Neural cell (in vitro differentiated cells): ENCODE measurements at regions not wholly inside any gene's neighbourhood (a gene's known extent, or its start where the extent isn't known, plus 50 kb on each side); places are given as distances from the start of the nearest gene placed in this dataset.

Experiments used
- H2AFZ ChIP-seq: fragments of 200-600, 300-800 bp; sonication (generic), shearing (Covaris generic); 2 replicates; pipeline ENCODE4 v1.6.0; 2014; ENCODE audit warnings: low read depth, mild to moderate bottlenecking, antibody characterized with exemption, low read length, moderate library complexity
- H3F3A ChIP-seq: fragments of 200-600 bp; shearing (Covaris generic); 2 replicates; pipeline ENCODE4 v1.6.1; 2016; ENCODE audit warnings: mild to moderate bottlenecking, moderate library complexity, mixed read lengths, antibody characterized with exemption, low read length; ENCODE audit not compliant: insufficient read depth, poor library complexity, severe bottlenecking
- H3K27ac ChIP-seq: fragments of 200-600, 300-800 bp; sonication (generic), shearing (Covaris generic); 2 replicates; pipeline ENCODE4 v1.5.1; 2014; ENCODE audit warnings: mild to moderate bottlenecking, low read length, moderate library complexity
- H3K27me3 ChIP-seq: fragments of 300-800, 200-600 bp; sonication (generic), shearing (Covaris generic); 2 replicates; pipeline ENCODE4 v1.6.0; 2014; ENCODE audit warnings: mild to moderate bottlenecking, low read depth, low read length, moderate library complexity; ENCODE audit not compliant: insufficient read depth
- H3K36me3 ChIP-seq: fragments of 300-800, 200-600 bp; sonication (generic), shearing (Covaris generic); 2 replicates; pipeline ENCODE4 v1.5.1; 2014; ENCODE audit warnings: mild to moderate bottlenecking, antibody characterized with exemption, low read length, moderate library complexity; ENCODE audit not compliant: insufficient read depth
- H3K4me2 ChIP-seq: fragments of 300-800, 200-600 bp; sonication (generic), shearing (Covaris generic); 2 replicates; pipeline ENCODE4 v1.6.0; 2014; ENCODE audit warnings: mild to moderate bottlenecking, low read length
- H3K4me3 ChIP-seq: fragments of 300-800, 200-600 bp; sonication (generic), shearing (Covaris generic); 2 replicates; pipeline ENCODE4 v1.5.1; 2014; ENCODE audit warnings: mild to moderate bottlenecking, low read length, moderate library complexity
- H3K79me2 ChIP-seq: fragments of 200-600 bp; shearing (Covaris generic); replicated peaks from 2 replicates; pipeline ENCODE4 v1.6.0; 2014; ENCODE audit warnings: mild to moderate bottlenecking, low read length, moderate library complexity; ENCODE audit not compliant: insufficient read depth
- H3K9ac ChIP-seq: fragments of 300-800, 200-600 bp; sonication (generic), shearing (Covaris generic); 2 replicates; pipeline ENCODE4 v1.6.1; 2016; ENCODE audit warnings: mild to moderate bottlenecking, low read length, mixed read lengths
- H3K9me2 ChIP-seq: fragments of 200-600 bp; shearing (Covaris generic); 2 replicates; pipeline ENCODE4 v1.6.1; 2016; ENCODE audit warnings: mild to moderate bottlenecking, low read length, mixed read lengths; ENCODE audit not compliant: insufficient read depth
- H3K9me3 ChIP-seq: fragments of 200-600, 300-800 bp; sonication (generic), shearing (Covaris generic); 2 replicates; pipeline ENCODE4 v1.6.1; 2016; ENCODE audit warnings: mild to moderate bottlenecking, mixed run types, low read length, moderate library complexity, mixed read lengths
- H4K20me1 ChIP-seq: fragments of 200-600 bp; shearing (Covaris generic); 2 replicates; pipeline ENCODE4 v1.6.1; 2016; ENCODE audit warnings: mild to moderate bottlenecking, mixed run types; ENCODE audit not compliant: insufficient read depth
- EZH2 ChIP-seq: fragments of 200-600, 300-800 bp; shearing (Covaris generic), sonication (generic); IDR thresholded peaks from 2 replicates; pipeline ENCODE4 v1.6.1; 2014; ENCODE audit warnings: antibody characterized with exemption, low read length, borderline replicate concordance, mild to moderate bottlenecking; ENCODE audit not compliant: insufficient read depth, poor library complexity, severe bottlenecking
- POLR2AphosphoS5 ChIP-seq: IDR thresholded peaks from 2 replicates; pipeline ENCODE4 v1.6.1; 2012
- RAD21 ChIP-seq: fragments of 450-650 bp; conservative IDR thresholded peaks from 2 replicates; pipeline ENCODE4 v1.6.1; 2014; ENCODE audit warnings: antibody characterized with exemption, mild to moderate bottlenecking, moderate library complexity
- REST ChIP-seq: IDR thresholded peaks from 2 replicates; pipeline ENCODE4 v1.6.1; 2012; ENCODE audit warnings: borderline replicate concordance
- TAF1 ChIP-seq: IDR thresholded peaks from 2 replicates; pipeline ENCODE4 v1.6.1; 2012; ENCODE audit warnings: low read depth

GRCh38 chr10:124220971-124221355 is 127.6 kb upstream of the CHST15 start:
- no peaks in the 10 kb centered on the region for H3K79me2 ChIP-seq
- H3K9ac ChIP-seq: no peak overlapping the region
- H2AFZ ChIP-seq: no peak overlapping the region
- H4K20me1 ChIP-seq: no peaks in the 10 kb centered on the region
- H3K27ac ChIP-seq: no peak overlapping the region
- H3F3A ChIP-seq: no peaks in the 10 kb centered on the region
- no peaks in the 10 kb centered on the region for H3K27me3 ChIP-seq
- TF ChIP-seq REST: no peak
- no peak for TF ChIP-seq EZH2
- TF ChIP-seq POLR2AphosphoS5: no peak
- TF ChIP-seq TAF1: no peak
- no peak for TF ChIP-seq RAD21
- H3K4me3 ChIP-seq: no peak overlapping the region
- no peaks in the 10 kb centered on the region for H3K9me3 ChIP-seq
- no peak overlapping the region for H3K4me2 ChIP-seq
- no peaks in the 10 kb centered on the region for H3K9me2 ChIP-seq
- no peaks in the 10 kb centered on the region for H3K36me3 ChIP-seq

- H3K27me3 ChIP-seq: no peaks in the 10 kb centered on the region
- H3K4me2 ChIP-seq: no peak overlapping the region
- H3K79me2 ChIP-seq: no peaks in the 10 kb centered on the region
- no peaks in the 10 kb centered on the region for H3K9me2 ChIP-seq
- H3K27ac ChIP-seq: no peak overlapping the region
- H3K9me3 ChIP-seq: no peaks in the 10 kb centered on the region
- no peak overlapping the region for H2AFZ ChIP-seq
- no peaks in the 10 kb centered on the region for H4K20me1 ChIP-seq
- H3K9ac ChIP-seq: no peak overlapping the region
- H3F3A ChIP-seq: no peaks in the 10 kb centered on the region
- no peak overlapping the region for H3K4me3 ChIP-seq
- H3K36me3 ChIP-seq: no peaks in the 10 kb centered on the region
- TF ChIP-seq TAF1 (no peak), EZH2 (no peak), REST (no peak), RAD21 (no peak)
These were observed 127.1 kb upstream of the CHST15 start for GRCh38 chr10:124220547-124220946.

- Histone ChIP-seq H3K9ac (no peak overlapping the region), H3F3A (no peaks in the 10 kb centered on the region), H3K9me3 (no peaks in the 10 kb centered on the region), H3K79me2 (no peaks in the 10 kb centered on the region), H3K4me2 (no peak overlapping the region), H3K27me3 (no peaks in the 10 kb centered on the region), H4K20me1 (no peaks in the 10 kb centered on the region), H3K9me2 (no peaks in the 10 kb centered on the region), H3K36me3 (no peaks in the 10 kb centered on the region), H2AFZ (no peak overlapping the region), H3K27ac (no peak overlapping the region), H3K4me3 (no peak overlapping the region)
- no peak for TF ChIP-seq RAD21
- no peak for TF ChIP-seq EZH2
- no peak for TF ChIP-seq REST
- no peak for TF ChIP-seq TAF1
- TF ChIP-seq POLR2AphosphoS5: no peak
These were observed 126.3 kb upstream of the CHST15 start for GRCh38 chr10:124219655-124220054.
